ENCODE measurements at regions not wholly inside any gene's neighbourhood (a gene's known extent, or its start where the extent isn't known, plus 50 kb on each side); places are given as distances from the start of the nearest gene placed in this dataset.

DNA sequence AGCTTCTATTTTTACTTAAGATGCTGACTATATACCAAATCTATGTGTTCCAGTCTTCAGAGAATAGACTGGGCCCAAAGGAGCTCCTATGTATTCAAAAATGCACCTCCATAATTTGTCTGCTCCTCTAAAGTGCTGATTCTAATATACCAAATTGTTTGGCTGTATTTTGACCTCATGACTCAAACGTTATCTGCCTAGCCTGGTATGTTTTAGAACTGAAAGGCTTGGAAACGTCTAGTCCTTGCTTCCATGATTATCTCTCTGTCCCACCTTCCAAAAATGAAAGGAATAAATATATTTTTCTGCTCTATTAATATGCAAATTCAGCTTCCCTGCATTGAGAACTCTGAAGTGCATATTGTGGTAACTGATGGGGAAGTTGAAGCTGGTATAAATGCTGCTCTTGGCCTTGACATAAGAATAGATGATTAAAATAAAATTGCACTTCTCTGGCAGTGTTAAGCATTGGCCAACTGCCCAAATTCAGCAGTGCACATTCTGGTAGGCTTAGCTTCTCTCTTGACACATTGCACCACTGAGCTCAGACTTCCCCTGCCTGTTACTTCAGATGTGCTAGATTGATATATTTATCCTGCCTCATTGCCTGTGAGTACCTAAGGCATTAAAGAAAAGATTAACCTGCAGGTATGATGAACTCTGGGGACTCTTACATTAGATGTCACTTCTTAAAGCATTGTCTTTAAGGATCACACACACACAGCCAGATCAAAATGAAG is 882.3 kb downstream of the RPS29 start:
- TF ChIP-seq, protein P1, sequence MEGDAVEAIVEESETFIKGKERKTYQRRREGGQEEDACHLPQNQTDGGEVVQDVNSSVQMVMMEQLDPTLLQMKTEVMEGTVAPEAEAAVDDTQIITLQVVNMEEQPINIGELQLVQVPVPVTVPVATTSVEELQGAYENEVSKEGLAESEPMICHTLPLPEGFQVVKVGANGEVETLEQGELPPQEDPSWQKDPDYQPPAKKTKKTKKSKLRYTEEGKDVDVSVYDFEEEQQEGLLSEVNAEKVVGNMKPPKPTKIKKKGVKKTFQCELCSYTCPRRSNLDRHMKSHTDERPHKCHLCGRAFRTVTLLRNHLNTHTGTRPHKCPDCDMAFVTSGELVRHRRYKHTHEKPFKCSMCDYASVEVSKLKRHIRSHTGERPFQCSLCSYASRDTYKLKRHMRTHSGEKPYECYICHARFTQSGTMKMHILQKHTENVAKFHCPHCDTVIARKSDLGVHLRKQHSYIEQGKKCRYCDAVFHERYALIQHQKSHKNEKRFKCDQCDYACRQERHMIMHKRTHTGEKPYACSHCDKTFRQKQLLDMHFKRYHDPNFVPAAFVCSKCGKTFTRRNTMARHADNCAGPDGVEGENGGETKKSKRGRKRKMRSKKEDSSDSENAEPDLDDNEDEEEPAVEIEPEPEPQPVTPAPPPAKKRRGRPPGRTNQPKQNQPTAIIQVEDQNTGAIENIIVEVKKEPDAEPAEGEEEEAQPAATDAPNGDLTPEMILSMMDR (conservative IDR thresholded peaks at IDR 0.05; ENCODE audit: low read depth, low read length): no peak
- TF ChIP-seq EZH2phosphoT487 (IDR thresholded peaks at IDR 0.05; ENCODE audit: borderline replicate concordance, low read length): no peak
